GM21381 (cell line): ENCODE measurements at regions not wholly inside any gene's neighbourhood (a gene's known extent, or its start where the extent isn't known, plus 50 kb on each side); places are given as distances from the start of the nearest gene placed in this dataset.
"Not testable (repeated sequence)": the region's sequence is repeated elsewhere in the genome, so short reads cannot be mapped to it uniquely, and the experiment has no call there.

Experiments
- ATAC-seq: cut with Tn5 transposase; IDR thresholded peaks from one replicate; pipeline ENCODE4 v1.9.1; 2021; ENCODE audit warnings: mild to moderate bottlenecking, moderate library complexity; ENCODE audit not compliant: unreplicated experiment

GRCh38 chr14:89743828-89744227, 210.7 kb downstream of the EFCAB11 start:
- ATAC-seq: no peak

- ATAC-seq: no peak
These were observed 214.3 kb downstream of the EFCAB11 start for GRCh38 chr14:89740241-89740640.

GRCh38 chr14:89736881-89737280, 217.6 kb downstream of the EFCAB11 start:
- ATAC-seq: no peak

GRCh38 chr14:89731396-89731933, 223.1 kb downstream of the EFCAB11 start:
- no peak for ATAC-seq

- no peak for ATAC-seq
These were observed 223.8 kb downstream of the EFCAB11 start for GRCh38 chr14:89730687-89731086.

- no peak for ATAC-seq
These were observed 225.6 kb downstream of the EFCAB11 start for GRCh38 chr14:89728964-89729363.

GRCh38 chr14:89726226-89726625, 228.3 kb downstream of the EFCAB11 start:
- ATAC-seq: not testable (repeated sequence)

- no peak for ATAC-seq
These were observed 229.9 kb downstream of the EFCAB11 start for GRCh38 chr14:89724628-89724960.

GRCh38 chr14:89723930-89724627, 230.5 kb downstream of the EFCAB11 start:
- no peak for ATAC-seq

GRCh38 chr14:89721956-89722355, 232.6 kb downstream of the EFCAB11 start:
- no peak for ATAC-seq

GRCh38 chr14:89720741-89721729, 233.5 kb downstream of the EFCAB11 start:
- peak; percentile 72 for ATAC-seq

GRCh38 chr14:89720076-89720687, 234.3 kb downstream of the EFCAB11 start:
- no peak for ATAC-seq

- ATAC-seq: peak; percentile 47
These were observed 235.0 kb downstream of the EFCAB11 start for GRCh38 chr14:89719366-89720075.

- ATAC-seq: no peak
These were observed 245.4 kb downstream of the EFCAB11 start for GRCh38 chr14:89708982-89709625.

GRCh38 chr14:89707086-89707485, 247.4 kb downstream of the EFCAB11 start:
- ATAC-seq: no peak

GRCh38 chr14:89702876-89703200, 251.7 kb downstream of the EFCAB11 start:
- ATAC-seq: no peak

GRCh38 chr14:89702073-89702875, 252.3 kb downstream of the EFCAB11 start:
- no peak for ATAC-seq

GRCh38 chr14:89701211-89702043, 253.1 kb downstream of the EFCAB11 start:
- ATAC-seq: peak; percentile 82

GRCh38 chr14:89700801-89701200, 253.7 kb downstream of the EFCAB11 start:
- no peak for ATAC-seq
